ENCODE measurements at regions not wholly inside any gene's neighbourhood (a gene's known extent, or its start where the extent isn't known, plus 50 kb on each side); places are given as distances from the start of the nearest gene placed in this dataset.

DNA sequence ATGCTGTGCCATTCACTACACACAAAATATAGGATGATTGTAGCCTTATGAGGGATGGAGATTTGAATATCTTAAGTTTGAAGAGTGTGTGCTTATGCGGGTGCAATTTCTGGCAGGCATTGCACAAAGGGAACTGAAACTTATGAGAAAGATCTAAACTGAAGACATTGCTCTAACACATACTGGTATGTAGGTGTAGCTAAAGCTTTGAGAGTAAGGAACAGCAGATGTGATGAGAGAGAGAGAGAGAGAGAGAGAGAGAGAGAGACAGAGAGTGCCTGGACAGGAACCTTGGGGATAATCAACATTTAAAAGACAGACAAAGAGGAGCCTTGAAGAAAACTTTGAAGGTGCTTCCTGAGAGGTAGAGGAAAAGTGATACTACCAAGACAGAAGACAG, 379.7 kb downstream of the SPRY1 start:
- TF ChIP-seq, protein P1, sequence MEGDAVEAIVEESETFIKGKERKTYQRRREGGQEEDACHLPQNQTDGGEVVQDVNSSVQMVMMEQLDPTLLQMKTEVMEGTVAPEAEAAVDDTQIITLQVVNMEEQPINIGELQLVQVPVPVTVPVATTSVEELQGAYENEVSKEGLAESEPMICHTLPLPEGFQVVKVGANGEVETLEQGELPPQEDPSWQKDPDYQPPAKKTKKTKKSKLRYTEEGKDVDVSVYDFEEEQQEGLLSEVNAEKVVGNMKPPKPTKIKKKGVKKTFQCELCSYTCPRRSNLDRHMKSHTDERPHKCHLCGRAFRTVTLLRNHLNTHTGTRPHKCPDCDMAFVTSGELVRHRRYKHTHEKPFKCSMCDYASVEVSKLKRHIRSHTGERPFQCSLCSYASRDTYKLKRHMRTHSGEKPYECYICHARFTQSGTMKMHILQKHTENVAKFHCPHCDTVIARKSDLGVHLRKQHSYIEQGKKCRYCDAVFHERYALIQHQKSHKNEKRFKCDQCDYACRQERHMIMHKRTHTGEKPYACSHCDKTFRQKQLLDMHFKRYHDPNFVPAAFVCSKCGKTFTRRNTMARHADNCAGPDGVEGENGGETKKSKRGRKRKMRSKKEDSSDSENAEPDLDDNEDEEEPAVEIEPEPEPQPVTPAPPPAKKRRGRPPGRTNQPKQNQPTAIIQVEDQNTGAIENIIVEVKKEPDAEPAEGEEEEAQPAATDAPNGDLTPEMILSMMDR (IDR thresholded peaks at IDR 0.05): no peak
- no peak for TF ChIP-seq POLR2A (IDR thresholded peaks at IDR 0.05)
- no peak for TF ChIP-seq EP300 (IDR thresholded peaks at IDR 0.05)
- no peak for TF ChIP-seq POLR2AphosphoS5 (IDR thresholded peaks at IDR 0.05)

Data from suprapubic skin (tissue), 4 donors.